CD8-positive, alpha-beta memory T cell (primary cell): ENCODE measurements at regions not wholly inside any gene's neighbourhood (a gene's known extent, or its start where the extent isn't known, plus 50 kb on each side); places are given as distances from the start of the nearest gene placed in this dataset.

Experiments
- CTCF ChIA-PET: fragments of 350-600 bp; sonication (Branson Sonifier 250); formaldehyde crosslinking; loops from one replicate; lab custom pipeline; 2021; ENCODE audit warnings: antibody characterized with exemption; lab: Charles Lee
- POLR2A ChIA-PET: fragments of 350-600 bp; sonication (Branson Sonifier 250); formaldehyde crosslinking; loops from one replicate; lab custom pipeline; 2021; ENCODE audit warnings: antibody characterized with exemption; lab: Charles Lee
- DNase-seq, 5 donors: peaks; one replicate each; pipeline versions ENCODE4 v3.0.0 to v3.0.0-alpha.2; 2020 to 2022; ENCODE audit warnings: mixed read lengths in 1 of 5
- H3K27ac ChIP-seq: one replicate; pipeline ENCODE4 v1.7.0; 2013; ENCODE audit warnings: low read depth, mild to moderate bottlenecking, low read length, moderate library complexity
- H3K27me3 ChIP-seq: 2 replicates; pipeline ENCODE4 v1.7.0; 2013; ENCODE audit warnings: low read length, mild to moderate bottlenecking; ENCODE audit not compliant: insufficient read depth, poor library complexity, severe bottlenecking
- H3K36me3 ChIP-seq: 2 replicates; pipeline ENCODE4 v1.7.0; 2013; ENCODE audit warnings: mild to moderate bottlenecking, low read length, moderate library complexity; ENCODE audit not compliant: insufficient read depth
- H3K4me1 ChIP-seq: 2 replicates; pipeline ENCODE4 v1.7.0; 2013; ENCODE audit warnings: mild to moderate bottlenecking, low read length, moderate library complexity; ENCODE audit not compliant: insufficient read depth
- H3K4me3 ChIP-seq: 2 replicates; pipeline ENCODE4 v1.7.0; 2013; ENCODE audit warnings: mild to moderate bottlenecking, low read length
- H3K9me3 ChIP-seq: 2 replicates; pipeline ENCODE4 v1.7.0; 2013; ENCODE audit warnings: mild to moderate bottlenecking, low read length
- H3K27ac Mint-ChIP-seq, 8 donors: one replicate each; pipeline ENCODE4 v1.8.0; 2020 to 2021; ENCODE audit warnings: mixed read lengths in 8 of 8, mild to moderate bottlenecking in 6 of 8, inconsistent platforms in 3 of 8, moderate library complexity in 3 of 8
- H3K27me3 Mint-ChIP-seq, 2 donors: one replicate each; pipeline ENCODE4 v1.8.0; 2020 to 2021; ENCODE audit warnings: mixed read lengths in 2 of 2, mild to moderate bottlenecking in 1 of 2, moderate library complexity in 1 of 2
- H3K36me3 Mint-ChIP-seq, 3 donors: one replicate each; pipeline ENCODE4 v1.8.0; 2020 to 2021; ENCODE audit warnings: mixed read lengths in 3 of 3, inconsistent platforms in 1 of 3, mild to moderate bottlenecking in 1 of 3
- H3K4me1 Mint-ChIP-seq, 3 donors: one replicate each; pipeline ENCODE4 v1.8.0; 2020 to 2021; ENCODE audit warnings: mixed read lengths in 3 of 3, inconsistent platforms in 1 of 3, mild to moderate bottlenecking in 1 of 3
- H3K4me3 Mint-ChIP-seq, 7 donors: one replicate each; pipeline ENCODE4 v1.8.0; 2020 to 2021; ENCODE audit warnings: mixed read lengths in 7 of 7, mild to moderate bottlenecking in 6 of 7, moderate library complexity in 4 of 7, inconsistent platforms in 2 of 7
- H3K9me3 Mint-ChIP-seq, 5 donors: one replicate each; pipeline ENCODE4 v1.8.0; 2020 to 2022; ENCODE audit warnings: mixed read lengths in 5 of 5, mild to moderate bottlenecking in 3 of 5, moderate library complexity in 2 of 5, inconsistent platforms in 1 of 5

DNA sequence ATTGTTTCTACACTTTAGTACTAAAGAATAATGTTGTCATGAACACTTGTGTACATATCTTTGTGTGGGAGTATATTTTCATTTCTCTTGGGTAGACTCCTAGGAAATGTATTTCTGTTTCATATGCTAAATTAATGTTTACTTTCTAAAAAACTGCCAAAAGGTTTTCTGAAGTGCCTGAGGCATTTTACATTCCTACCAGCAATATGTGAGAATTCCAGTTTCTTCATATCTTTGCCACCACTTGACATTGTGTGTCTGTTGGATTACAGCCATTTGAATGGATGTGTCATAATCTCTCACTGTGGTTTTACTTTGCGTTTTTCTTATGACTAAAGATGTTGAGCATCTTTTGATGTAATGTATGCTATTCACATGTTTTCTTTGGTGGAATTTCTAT lies 428.2 kb upstream of the KCNH7 start:
- ChIA-PET CTCF (no interaction called here), POLR2A (no interaction called here)
- H3K9me3 Mint-ChIP-seq = peaks cover 0 to 23% (median 8%) of the 10 kb centered on the region in 5 donors
- H3K27ac Mint-ChIP-seq = no peak overlapping the region
- Histone ChIP-seq H3K36me3 (no peaks in the 10 kb centered on the region), H3K9me3 (no peaks in the 10 kb centered on the region), H3K27me3 (no peaks in the 10 kb centered on the region), H3K4me1 (no peaks in the 10 kb centered on the region), H3K27ac (no peak overlapping the region), H3K4me3 (no peak overlapping the region)
- DNase-seq = no peak
- no peaks in the 10 kb centered on the region for H3K27me3 Mint-ChIP-seq
- H3K4me3 Mint-ChIP-seq = no peak overlapping the region
- no peaks in the 10 kb centered on the region for H3K36me3 Mint-ChIP-seq
- no peaks in the 10 kb centered on the region for H3K4me1 Mint-ChIP-seq

- no peaks in the 10 kb centered on the region for H3K27me3 ChIP-seq
- ChIA-PET CTCF (no interaction called here), POLR2A (no interaction called here)
- Mint-ChIP-seq H3K36me3 (no peaks in the 10 kb centered on the region), H3K27ac (no peak overlapping the region), H3K4me1 (no peaks in the 10 kb centered on the region), H3K4me3 (no peak overlapping the region), H3K9me3 (peaks cover 0 to 25% (median 8%) of the 10 kb centered on the region in 5 donors), H3K27me3 (no peaks in the 10 kb centered on the region)
- no peaks in the 10 kb centered on the region for H3K36me3 ChIP-seq
- H3K4me3 ChIP-seq = no peak overlapping the region
- H3K9me3 ChIP-seq = no peaks in the 10 kb centered on the region
- no peaks in the 10 kb centered on the region for H3K4me1 ChIP-seq
- no peak overlapping the region for H3K27ac ChIP-seq
- DNase-seq = no peak
Observed at GRCh38 chr2:163265562-163265961, 427.0 kb upstream of the KCNH7 start.

GRCh38 chr2:163264341-163264740 lies 425.8 kb upstream of the KCNH7 start:
- Mint-ChIP-seq H3K27me3 (no peaks in the 10 kb centered on the region), H3K4me3 (no peak overlapping the region)

DNA sequence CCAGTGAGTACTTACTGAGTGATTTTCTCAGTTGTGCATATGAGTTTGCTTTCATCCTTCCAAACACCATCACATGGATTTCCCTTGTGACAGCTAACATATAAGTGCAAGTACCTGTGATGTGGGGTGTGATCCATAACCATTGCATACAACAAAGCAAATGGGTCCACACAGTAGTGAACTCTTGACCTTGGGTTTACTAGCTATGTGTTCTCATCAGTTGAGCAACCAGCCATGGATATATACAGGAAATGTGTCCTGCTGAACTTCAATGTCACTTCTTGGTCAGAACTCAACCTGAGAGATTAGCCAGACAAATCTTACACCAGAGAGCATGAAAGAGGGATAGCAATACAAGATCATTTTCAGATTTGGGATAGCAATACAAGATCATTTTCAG lies 420.9 kb upstream of the KCNH7 start:
- ChIA-PET POLR2A (no interaction called here), CTCF (no interaction called here)
- no peak overlapping the region for H3K27ac ChIP-seq
- Mint-ChIP-seq H3K4me3 (no peak overlapping the region), H3K27ac (no peak overlapping the region), H3K4me1 (no peaks in the 10 kb centered on the region), H3K27me3 (peaks cover 0 to 1% of the 10 kb centered on the region in 2 donors), H3K9me3 (peaks cover 2 to 35% (median 8%) of the 10 kb centered on the region in 5 donors), H3K36me3 (peaks cover 0 to 2% (median 0%) of the 10 kb centered on the region in 3 donors)
- H3K9me3 ChIP-seq = no peaks in the 10 kb centered on the region
- H3K36me3 ChIP-seq = no peaks in the 10 kb centered on the region
- no peak for DNase-seq
- no peaks in the 10 kb centered on the region for H3K4me1 ChIP-seq
- no peaks in the 10 kb centered on the region for H3K27me3 ChIP-seq
- no peak overlapping the region for H3K4me3 ChIP-seq

More at GRCh38 chr2:163264341-163264740, 425.8 kb upstream of the KCNH7 start:
- CTCF ChIA-PET = no interaction called here
- POLR2A ChIA-PET = no interaction called here
- Histone ChIP-seq H3K36me3 (no peaks in the 10 kb centered on the region), H3K27me3 (no peaks in the 10 kb centered on the region), H3K4me1 (no peaks in the 10 kb centered on the region), H3K9me3 (no peaks in the 10 kb centered on the region), H3K27ac (no peak overlapping the region), H3K4me3 (no peak overlapping the region)
- H3K4me1 Mint-ChIP-seq = no peaks in the 10 kb centered on the region
- no peak overlapping the region for H3K27ac Mint-ChIP-seq
- no peak for DNase-seq
- peaks cover 0 to 25% (median 5%) of the 10 kb centered on the region in 5 donors for H3K9me3 Mint-ChIP-seq
- H3K36me3 Mint-ChIP-seq = no peaks in the 10 kb centered on the region

DNA sequence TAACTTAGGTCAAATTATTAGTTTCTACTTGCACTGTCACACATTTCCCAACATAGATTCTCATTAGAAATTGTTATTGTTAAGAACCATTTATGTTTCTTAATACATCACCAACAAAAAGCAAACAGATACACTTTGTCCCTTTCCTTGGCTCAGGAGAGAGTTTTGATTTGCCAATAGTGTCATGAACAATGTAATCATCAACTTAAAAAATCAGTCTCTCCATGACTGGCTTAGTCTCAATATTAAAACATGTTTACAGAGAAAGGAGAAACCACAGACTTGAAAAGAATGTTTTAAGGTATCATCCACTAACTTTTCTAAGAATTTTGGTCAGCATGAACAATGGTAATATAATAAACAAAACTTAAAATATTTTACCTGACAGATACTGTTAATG lies 416.5 kb upstream of the KCNH7 start:
- H3K4me1 Mint-ChIP-seq = no peaks in the 10 kb centered on the region
- CTCF ChIA-PET = no interaction called here
- Histone ChIP-seq H3K27me3 (no peaks in the 10 kb centered on the region), H3K27ac (no peak overlapping the region), H3K4me1 (no peaks in the 10 kb centered on the region), H3K9me3 (no peaks in the 10 kb centered on the region), H3K4me3 (no peak overlapping the region), H3K36me3 (no peaks in the 10 kb centered on the region)
- no peak overlapping the region for H3K27ac Mint-ChIP-seq
- DNase-seq = no peak
- H3K36me3 Mint-ChIP-seq = peaks cover 0 to 2% (median 0%) of the 10 kb centered on the region in 3 donors
- POLR2A ChIA-PET = no interaction called here
- H3K9me3 Mint-ChIP-seq = peaks cover 4 to 34% (median 7%) of the 10 kb centered on the region in 5 donors
- no peak overlapping the region for H3K4me3 Mint-ChIP-seq
- H3K27me3 Mint-ChIP-seq = peaks cover 0 to 1% of the 10 kb centered on the region in 2 donors

GRCh38 chr2:163253621-163254285 lies 415.2 kb upstream of the KCNH7 start:
- H3K4me1 Mint-ChIP-seq = no peaks in the 10 kb centered on the region
- Histone ChIP-seq H3K9me3 (no peaks in the 10 kb centered on the region), H3K27me3 (no peaks in the 10 kb centered on the region), H3K4me3 (no peak overlapping the region), H3K36me3 (no peaks in the 10 kb centered on the region), H3K4me1 (no peaks in the 10 kb centered on the region), H3K27ac (no peak overlapping the region)
- H3K27me3 Mint-ChIP-seq = no peaks in the 10 kb centered on the region
- peaks cover 0 to 2% (median 0%) of the 10 kb centered on the region in 3 donors for H3K36me3 Mint-ChIP-seq
- no peak overlapping the region for H3K4me3 Mint-ChIP-seq
- CTCF ChIA-PET = no interaction called here
- POLR2A ChIA-PET = no interaction called here
- H3K9me3 Mint-ChIP-seq = peaks cover 4 to 34% (median 6%) of the 10 kb centered on the region in 5 donors
- H3K27ac Mint-ChIP-seq = no peak overlapping the region
- no peak for DNase-seq

GRCh38 chr2:163252199-163252598 lies 413.6 kb upstream of the KCNH7 start:
- Mint-ChIP-seq H3K27ac (no peak overlapping the region), H3K36me3 (no peaks in the 10 kb centered on the region), H3K9me3 (peaks cover 3 to 36% (median 6%) of the 10 kb centered on the region in 5 donors), H3K4me3 (no peak overlapping the region), H3K27me3 (no peaks in the 10 kb centered on the region), H3K4me1 (no peaks in the 10 kb centered on the region)
- no peaks in the 10 kb centered on the region for H3K4me1 ChIP-seq
- H3K9me3 ChIP-seq = no peaks in the 10 kb centered on the region
- no peaks in the 10 kb centered on the region for H3K27me3 ChIP-seq
- no peak overlapping the region for H3K27ac ChIP-seq
- ChIA-PET CTCF (no interaction called here), POLR2A (no interaction called here)
- no peak for DNase-seq
- no peak overlapping the region for H3K4me3 ChIP-seq
- H3K36me3 ChIP-seq = no peaks in the 10 kb centered on the region

DNA sequence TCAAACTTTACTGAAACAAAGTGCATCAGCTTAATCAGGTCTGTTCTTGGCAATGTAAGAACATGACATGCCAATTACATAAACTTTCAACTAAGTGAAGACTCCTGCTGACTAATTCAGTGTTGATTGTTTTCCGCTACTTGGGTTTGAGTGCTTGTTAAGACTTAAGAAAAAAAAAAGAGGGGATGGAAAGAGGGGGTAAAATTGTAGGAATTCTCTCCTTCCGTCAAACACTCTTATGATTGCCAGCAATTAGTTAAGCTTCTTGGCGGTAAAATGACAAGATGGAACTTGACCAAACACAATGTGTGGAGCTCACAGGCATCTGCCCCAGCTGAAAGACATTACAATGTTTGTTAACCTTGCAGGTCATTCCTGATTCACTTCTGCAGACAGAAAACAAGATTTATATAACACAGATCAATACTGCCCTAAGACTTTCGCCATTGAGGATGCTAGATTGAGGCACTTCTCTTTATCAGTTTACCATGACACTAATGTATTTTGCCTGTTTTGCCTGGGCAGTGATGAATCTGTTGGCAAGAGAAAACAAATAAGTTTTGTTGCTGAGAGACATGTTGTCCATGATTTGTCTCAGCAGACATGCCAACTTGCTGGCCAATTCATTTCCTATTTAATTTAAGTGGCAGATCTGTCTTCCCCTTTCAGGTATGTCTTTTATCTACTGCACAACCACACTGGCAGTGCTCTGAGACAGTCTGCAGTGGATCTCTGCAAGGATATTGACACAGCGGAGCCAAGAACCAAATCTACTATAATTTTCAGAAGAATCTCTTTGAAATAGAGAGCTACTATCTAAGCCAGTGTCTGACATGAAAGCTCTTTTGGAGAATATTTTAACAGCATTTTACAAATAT lies 410.0 kb upstream of the KCNH7 start:
- Mint-ChIP-seq H3K4me3 (no peak overlapping the region), H3K27ac (no peak overlapping the region), H3K9me3 (peaks cover 0 to 18% (median 3%) of the 10 kb centered on the region in 5 donors), H3K4me1 (no peaks in the 10 kb centered on the region), H3K27me3 (no peaks in the 10 kb centered on the region), H3K36me3 (no peaks in the 10 kb centered on the region)
- POLR2A ChIA-PET = no interaction called here
- no peaks in the 10 kb centered on the region for H3K9me3 ChIP-seq
- no peaks in the 10 kb centered on the region for H3K4me1 ChIP-seq
- no peak overlapping the region for H3K27ac ChIP-seq
- H3K27me3 ChIP-seq = no peaks in the 10 kb centered on the region
- H3K4me3 ChIP-seq = no peak overlapping the region
- no peaks in the 10 kb centered on the region for H3K36me3 ChIP-seq
- DNase-seq = no peak
- CTCF ChIA-PET = no interaction called here
